ENCODE measurements at regions not wholly inside any gene's neighbourhood (a gene's known extent, or its start where the extent isn't known, plus 50 kb on each side); places are given as distances from the start of the nearest gene placed in this dataset.

DNA sequence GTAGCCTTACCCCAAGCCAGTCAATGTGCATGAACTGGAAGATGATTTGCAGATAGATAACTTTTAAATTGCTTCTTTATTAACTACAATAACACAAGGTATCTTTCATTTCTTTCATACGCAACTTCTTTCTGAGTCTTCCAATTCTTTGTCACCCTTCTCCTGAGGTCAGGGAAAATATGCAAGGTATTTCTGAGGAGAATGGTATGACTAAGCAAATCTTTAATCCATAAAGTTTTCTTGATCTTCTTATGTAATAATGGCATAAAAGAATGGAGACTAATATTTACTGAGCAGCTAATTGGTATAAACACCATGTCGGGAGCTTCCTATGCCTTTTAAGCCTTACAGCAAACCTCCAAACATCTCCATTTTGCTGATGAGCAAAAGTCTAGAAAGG is 438.9 kb downstream of the KCNJ2 start:
- TF ChIP-seq TAF1 (IDR thresholded peaks at IDR 0.05; ENCODE audit: borderline replicate concordance, low read depth, low read length) (no peak), POLR2A (IDR thresholded peaks at IDR 0.05; ENCODE audit: low read depth, low read length) (no peak)
